ENCODE measurements at regions not wholly inside any gene's neighbourhood (a gene's known extent, or its start where the extent isn't known, plus 50 kb on each side); places are given as distances from the start of the nearest gene placed in this dataset.

GRCh38 chr1:42033629-42034028, 114.9 kb upstream of the HIVEP3 start:
- no peak for DNase-seq

GRCh38 chr1:42017730-42018129, 99.0 kb upstream of the HIVEP3 start:
- DNase-seq: no peak

- no peak for DNase-seq
These were observed 98.5 kb upstream of the HIVEP3 start for GRCh38 chr1:42017259-42017658.

GRCh38 chr1:42014823-42015222, 96.1 kb upstream of the HIVEP3 start:
- DNase-seq: no peak

GRCh38 chr1:42013881-42014470, 95.3 kb upstream of the HIVEP3 start:
- no peak for DNase-seq

- no peak for DNase-seq
These were observed 94.1 kb upstream of the HIVEP3 start for GRCh38 chr1:42012852-42013251.

GRCh38 chr1:42010381-42010780, 91.7 kb upstream of the HIVEP3 start:
- DNase-seq: no peak

GRCh38 chr1:42008264-42008663, 89.5 kb upstream of the HIVEP3 start:
- DNase-seq: no peak

DNA sequence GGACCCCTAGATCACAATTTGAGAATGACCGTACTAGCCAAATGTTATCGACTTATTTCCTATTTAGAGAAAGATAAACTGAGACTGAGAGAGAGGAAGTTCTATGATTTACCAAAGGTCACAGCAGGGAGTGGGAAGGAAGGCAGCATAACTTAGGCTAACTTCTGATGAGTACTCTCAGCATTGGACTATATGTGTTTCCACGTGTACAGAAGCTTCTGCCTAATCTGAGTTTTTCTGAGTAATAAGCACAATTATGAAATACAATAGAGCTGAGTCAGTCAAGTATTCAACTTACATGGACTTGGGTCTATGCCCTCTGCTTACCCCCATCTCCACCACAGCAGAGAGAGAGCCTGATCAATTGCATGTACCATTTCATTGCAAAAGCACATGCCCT, 88.1 kb upstream of the HIVEP3 start:
- DNase-seq: no peak

DNA sequence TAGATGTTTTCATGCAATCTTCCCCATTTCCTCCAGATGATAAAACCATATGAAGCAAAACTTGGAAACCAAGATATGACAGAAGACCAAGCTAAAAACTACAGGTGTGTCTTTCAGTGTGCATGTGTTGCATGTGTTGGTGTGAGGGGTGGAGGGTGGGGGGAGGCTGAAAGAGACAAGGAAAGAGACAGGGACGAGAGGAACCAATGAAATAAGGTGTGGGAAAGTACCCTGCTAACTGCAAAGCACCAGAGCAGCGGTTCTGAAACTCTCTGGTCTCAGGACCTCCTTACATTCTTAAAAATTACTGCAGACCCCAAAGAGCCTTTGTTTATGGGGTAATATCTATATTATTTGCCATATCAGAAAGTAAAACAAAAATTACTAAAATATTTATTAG, 87.4 kb upstream of the HIVEP3 start:
- no peak for DNase-seq

DNA sequence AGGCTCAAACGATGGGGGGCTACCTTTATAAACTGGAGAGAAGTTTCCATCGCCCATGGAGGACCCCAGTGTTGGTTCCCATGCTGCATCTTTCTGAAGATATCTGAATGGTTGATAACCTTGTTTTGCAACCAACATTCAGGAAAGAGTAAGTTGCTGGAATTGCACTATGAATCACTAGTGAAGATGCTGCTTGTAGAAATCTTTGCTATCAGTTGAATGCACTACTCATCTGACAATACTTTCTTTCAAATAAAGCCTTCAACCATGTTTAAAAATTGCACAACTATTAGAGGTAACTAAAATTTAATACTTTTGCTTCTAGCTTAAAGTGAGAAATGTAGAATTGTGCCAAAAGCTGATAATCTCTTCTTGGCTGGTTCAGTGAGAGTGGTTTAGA, 86.8 kb upstream of the HIVEP3 start:
- DNase-seq: no peak

DNA sequence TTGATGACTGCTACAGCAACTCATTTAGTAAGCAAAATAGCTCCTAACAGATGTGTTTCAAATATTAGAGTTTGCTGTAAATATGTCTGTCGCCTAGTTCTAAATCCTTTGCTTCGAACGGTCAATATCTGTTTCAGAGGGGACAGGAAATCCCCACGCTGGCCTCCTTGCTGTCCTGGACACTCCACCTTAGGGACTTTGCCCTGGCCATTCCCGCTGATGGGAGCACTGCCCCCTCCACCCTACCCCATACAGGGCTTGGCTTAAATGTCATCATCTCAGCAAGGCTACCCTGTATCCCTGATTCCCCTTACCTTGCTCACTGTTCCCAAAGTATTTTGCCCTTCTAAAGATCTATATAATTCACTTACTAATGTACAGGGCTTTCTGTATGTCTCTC, 86.1 kb upstream of the HIVEP3 start:
- DNase-seq: no peak

GRCh38 chr1:42004322-42004721, 85.6 kb upstream of the HIVEP3 start:
- DNase-seq: no peak

DNA sequence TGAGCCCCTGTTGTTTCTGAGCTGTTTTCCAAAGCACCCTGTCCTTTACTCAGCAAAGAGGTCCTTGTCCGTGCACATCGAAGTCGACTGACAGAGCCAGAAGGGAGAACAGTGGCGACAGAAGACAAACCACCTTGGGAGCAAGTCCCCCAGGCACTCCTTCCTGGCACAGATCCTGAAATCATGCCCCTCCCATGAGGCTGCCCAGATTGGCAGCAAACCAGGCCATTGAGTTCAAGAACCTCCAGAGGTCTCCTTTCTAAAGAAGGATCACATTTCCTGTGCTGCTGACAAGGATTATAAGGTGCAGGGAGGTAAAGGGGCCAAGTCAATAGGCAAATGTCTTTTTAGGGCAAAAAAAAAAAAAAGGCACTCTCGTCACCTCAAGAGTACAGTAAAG, 84.7 kb upstream of the HIVEP3 start:
- DNase-seq: no peak

- no peak for DNase-seq
These were observed 83.5 kb upstream of the HIVEP3 start for GRCh38 chr1:42002220-42002619.

DNA sequence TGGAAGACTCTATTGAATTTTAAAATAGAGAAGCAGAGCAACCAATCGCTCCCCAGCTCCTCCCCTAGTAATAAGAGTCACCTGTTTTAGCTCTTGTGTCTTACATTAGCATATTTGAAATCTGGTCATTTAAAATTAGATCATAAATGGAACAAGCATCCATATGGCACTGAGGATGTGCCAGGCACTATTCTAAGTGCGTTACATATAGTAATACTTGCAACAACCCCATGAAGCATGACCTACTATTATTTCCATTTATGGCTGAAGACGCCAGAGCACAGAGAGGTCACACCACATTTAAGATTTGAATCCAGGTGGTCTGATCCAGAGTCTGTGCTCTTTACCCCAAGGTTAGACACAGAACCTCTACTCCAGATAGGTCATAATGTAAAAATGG, 82.0 kb upstream of the HIVEP3 start:
- DNase-seq: no peak

DNA sequence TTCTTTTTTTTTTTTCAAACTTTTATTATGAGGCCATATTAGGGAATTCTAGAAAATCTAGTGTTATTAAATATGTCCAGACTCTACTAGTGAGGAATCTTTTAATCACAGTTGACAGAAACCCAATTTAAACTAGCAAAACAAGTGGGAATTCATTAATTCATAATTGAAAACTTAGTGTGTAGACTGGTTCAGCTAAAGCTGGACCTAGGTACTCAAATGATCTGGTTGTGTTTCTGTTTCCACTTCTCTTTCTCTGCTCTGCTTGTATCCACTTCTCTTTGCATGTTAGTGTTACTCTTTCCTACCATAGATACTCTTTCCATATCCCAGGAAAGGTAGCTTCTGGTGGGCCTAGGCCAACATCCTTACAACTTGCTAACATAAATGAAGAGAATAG, 81.2 kb upstream of the HIVEP3 start:
- no peak for DNase-seq

DNA sequence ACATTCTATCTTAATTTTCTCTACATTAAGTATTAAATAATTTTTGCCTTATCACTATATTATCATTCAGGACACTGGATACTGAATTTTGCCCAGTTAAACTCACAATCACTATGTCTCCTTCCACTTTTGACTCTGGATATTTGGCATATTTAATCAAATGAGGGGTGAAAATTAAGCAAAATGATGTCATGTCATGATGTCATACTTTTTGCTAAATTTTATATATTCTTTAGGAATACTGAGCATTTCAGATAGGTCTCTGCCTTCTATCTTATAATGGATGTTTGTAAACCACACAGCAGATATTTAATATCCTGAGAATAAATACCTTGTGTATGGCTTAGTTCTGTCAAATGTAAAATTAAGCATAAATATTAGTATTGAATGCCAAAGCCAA, 79.5 kb upstream of the HIVEP3 start:
- no peak for DNase-seq

DNA sequence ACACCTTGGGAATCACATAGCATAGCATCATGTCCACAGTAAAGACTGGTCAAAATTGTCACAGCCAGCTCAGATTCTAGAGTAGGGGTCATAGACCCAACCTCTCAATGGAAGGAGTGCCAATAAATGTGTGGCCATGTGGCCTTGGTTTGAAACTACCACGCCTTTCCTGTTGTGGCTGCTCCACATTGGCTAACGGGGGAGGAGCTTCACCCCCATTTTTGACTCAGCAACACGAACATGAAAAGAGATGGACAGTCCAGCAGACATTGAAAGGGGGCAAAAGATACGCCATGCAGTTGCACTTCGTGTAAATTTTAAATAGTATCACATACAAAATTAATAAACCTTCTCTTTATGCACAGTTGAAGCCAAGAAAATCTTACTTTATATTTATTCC, 78.4 kb upstream of the HIVEP3 start:
- no peak for DNase-seq

GRCh38 chr1:41995441-41996130, 76.9 kb upstream of the HIVEP3 start:
- no peak for DNase-seq

DNA sequence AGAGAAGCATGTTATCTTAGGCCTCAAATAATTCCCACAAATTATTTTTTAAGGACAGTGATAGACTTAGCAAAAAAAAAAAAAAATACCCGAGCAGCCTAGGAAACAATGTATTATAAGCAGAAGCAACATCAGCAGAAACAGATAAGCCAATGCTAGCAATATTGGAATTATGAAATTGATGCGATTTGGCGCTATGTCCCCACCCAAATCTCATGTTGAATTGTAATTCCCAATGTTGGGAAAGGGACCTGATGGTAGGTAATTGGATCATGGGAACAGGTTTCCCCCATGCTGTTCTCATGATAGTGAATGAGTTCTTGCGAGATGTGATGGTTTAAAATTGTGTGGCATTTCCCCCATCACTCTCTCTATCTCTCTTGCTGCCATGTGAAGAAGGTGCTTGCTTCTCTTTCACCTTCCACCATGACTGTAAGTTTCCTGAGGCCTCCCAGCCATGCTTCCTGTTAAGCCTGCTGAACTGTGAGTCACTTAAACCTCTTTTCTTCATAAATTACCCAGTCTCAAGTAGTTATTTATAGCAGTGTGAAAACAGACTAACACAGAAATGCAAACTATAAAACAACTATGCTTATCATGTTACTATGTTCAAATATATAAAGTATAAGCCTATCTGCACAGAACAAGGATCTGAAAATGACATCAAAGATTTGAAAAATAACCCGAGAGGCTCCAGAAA, 75.6 kb upstream of the HIVEP3 start:
- DNase-seq: no peak

DNA sequence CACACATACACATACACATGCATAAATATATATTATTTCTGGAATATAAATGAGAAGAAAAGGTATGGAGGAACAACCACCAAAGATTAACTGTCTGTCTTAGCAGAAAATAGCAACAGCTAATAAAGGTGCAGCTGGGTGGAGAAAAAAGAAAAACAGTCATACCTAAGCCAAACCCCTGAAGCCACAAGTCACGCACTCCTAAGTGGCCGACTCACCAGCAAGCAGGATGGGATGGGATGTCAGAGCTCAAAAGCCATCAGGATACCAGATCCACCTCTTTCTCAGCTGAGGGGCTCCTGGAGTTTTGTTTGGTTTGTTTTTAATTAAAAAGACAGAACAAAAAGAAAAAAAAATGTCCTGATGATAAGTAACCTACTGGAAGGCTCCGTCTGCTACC, 64.7 kb upstream of the HIVEP3 start:
- DNase-seq: no peak

- DNase-seq: no peak
These were observed 63.1 kb upstream of the HIVEP3 start for GRCh38 chr1:41981796-41982195.

DNA sequence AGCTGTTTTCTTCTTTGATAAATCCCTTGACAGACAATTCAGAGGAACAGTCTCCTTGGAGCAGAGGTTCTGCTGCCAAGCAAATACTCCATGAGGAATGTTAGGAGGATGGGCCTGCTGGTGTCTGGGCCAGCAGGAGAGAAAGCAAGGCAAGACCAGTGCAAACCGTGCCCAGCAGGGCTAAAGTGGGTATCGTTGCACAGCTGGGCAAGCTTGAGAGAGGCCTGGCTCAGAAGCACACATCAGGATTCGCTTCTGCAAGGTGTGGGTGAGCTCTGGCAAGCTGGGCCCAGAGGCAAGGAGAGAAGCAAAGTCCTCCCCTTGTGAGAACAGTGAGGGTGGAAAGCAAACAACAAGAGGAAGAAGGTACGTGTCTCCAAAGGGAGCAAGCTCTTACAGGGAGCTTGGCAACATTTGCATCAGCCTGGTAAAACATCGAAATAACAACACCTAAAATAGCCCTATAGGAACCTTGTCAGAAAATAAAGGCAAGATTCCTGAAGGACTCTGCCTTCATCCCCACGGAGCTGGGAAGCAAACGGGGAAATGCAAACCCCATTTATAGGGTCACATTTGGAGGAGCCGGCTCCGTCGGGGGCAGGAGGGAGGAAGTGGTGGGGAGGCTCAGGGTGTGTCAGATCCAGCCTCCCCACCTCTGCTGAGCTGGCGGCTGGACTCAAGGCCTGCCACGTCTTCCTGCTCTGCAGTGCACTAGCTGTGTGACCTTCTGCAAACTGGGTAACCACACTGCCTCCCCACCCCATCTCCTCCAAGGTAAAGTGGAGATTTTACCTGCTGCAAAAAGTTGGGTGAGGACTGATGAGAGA, 62.3 kb upstream of the HIVEP3 start:
- no peak for DNase-seq

All from GDM1 (cell line).